A673 (cell line): ENCODE measurements at regions not wholly inside any gene's neighbourhood (a gene's known extent, or its start where the extent isn't known, plus 50 kb on each side); places are given as distances from the start of the nearest gene placed in this dataset.

ENCODE experiments used
- BruUV-seq: library from RNA; stranded (reverse); fragments of 400-500 nt; replicated peaks from 2 replicates; lab custom pipeline; 2021; lab: Mats Ljungman, UMichigan
- CTCF ChIA-PET: fragments of 300-600 bp; sonication (Branson Sonifier 250); formaldehyde crosslinking; loops from one replicate; lab custom pipeline; 2022; ENCODE audit warnings: antibody characterized with exemption; lab: Charles Lee
- POLR2A ChIA-PET: fragments of 300-600 bp; sonication (Branson Sonifier 250); formaldehyde crosslinking; loops from one replicate; lab custom pipeline; 2022; ENCODE audit warnings: antibody characterized with exemption; ENCODE audit not compliant: low non-redundant PET; lab: Charles Lee
- DNase-seq: peaks from one replicate; pipeline ENCODE4 v3.0.0-alpha.2; 2015; ENCODE audit warnings: low spot score
- H3K27ac ChIP-seq: fragments of 200-600 bp; sonication (generic); 2 replicates; pipeline ENCODE4 v1.5.1; 2016; ENCODE audit warnings: mixed run types, low read depth, mild to moderate bottlenecking, mixed read lengths, antibody characterized with exemption, low read length; ENCODE audit not compliant: poor library complexity, severe bottlenecking
- H3K27me3 ChIP-seq: fragments of 200-600 bp; sonication (generic); replicated peaks from 2 replicates; pipeline ENCODE4 v1.6.1; 2017; ENCODE audit warnings: mixed run types, low read depth, mild to moderate bottlenecking, mixed read lengths, antibody characterized with exemption, low read length; ENCODE audit not compliant: insufficient read depth, poor library complexity
- H3K36me3 ChIP-seq: fragments of 200-600 bp; sonication (generic); 2 replicates; pipeline ENCODE4 v1.6.1; 2016; ENCODE audit warnings: mixed run types, mild to moderate bottlenecking, mixed read lengths, antibody characterized with exemption, low read length; ENCODE audit not compliant: insufficient read depth, poor library complexity, severe bottlenecking
- H3K4me1 ChIP-seq: fragments of 200-600 bp; sonication (generic); 2 replicates; pipeline ENCODE4 v1.6.1; 2017; ENCODE audit warnings: mixed run types, mild to moderate bottlenecking, mixed read lengths, antibody characterized with exemption, low read length; ENCODE audit not compliant: insufficient read depth, poor library complexity, severe bottlenecking
- H3K4me3 ChIP-seq: fragments of 200-600 bp; sonication (generic); 2 replicates; pipeline ENCODE4 v1.5.1; 2016; ENCODE audit warnings: low read depth, mixed run types, mild to moderate bottlenecking, mixed read lengths, low read length; ENCODE audit not compliant: poor library complexity, severe bottlenecking
- H3K9me3 ChIP-seq: fragments of 200-600 bp; sonication (generic); 2 replicates; pipeline ENCODE4 v1.6.1; 2016; ENCODE audit warnings: mixed run types, low read depth, mild to moderate bottlenecking, mixed read lengths, antibody characterized with exemption, low read length; ENCODE audit not compliant: poor library complexity, severe bottlenecking
- CTCF ChIP-seq: fragments of 300-800, 200-600 bp; sonication (generic); conservative IDR thresholded peaks from 2 replicates; pipeline ENCODE4 v1.5.1; 2017; ENCODE audit warnings: low read depth, mild to moderate bottlenecking, antibody characterized with exemption, low read length, moderate library complexity, mixed read lengths
- EZH2 ChIP-seq: fragments of 200-600 bp; sonication (generic); IDR thresholded peaks from 2 replicates; pipeline ENCODE4 v1.6.1; 2017; ENCODE audit warnings: borderline replicate concordance, low read depth, mild to moderate bottlenecking, mixed read lengths, antibody characterized with exemption, low read length; ENCODE audit not compliant: poor library complexity, severe bottlenecking
- intact Hi-C: fragments of 100-400 bp; cut with micrococcal nuclease; formaldehyde crosslinking; loops from one replicate; pipeline ENCODE4 v1.10.0; 2022; ENCODE audit not compliant: unreplicated experiment

DNA sequence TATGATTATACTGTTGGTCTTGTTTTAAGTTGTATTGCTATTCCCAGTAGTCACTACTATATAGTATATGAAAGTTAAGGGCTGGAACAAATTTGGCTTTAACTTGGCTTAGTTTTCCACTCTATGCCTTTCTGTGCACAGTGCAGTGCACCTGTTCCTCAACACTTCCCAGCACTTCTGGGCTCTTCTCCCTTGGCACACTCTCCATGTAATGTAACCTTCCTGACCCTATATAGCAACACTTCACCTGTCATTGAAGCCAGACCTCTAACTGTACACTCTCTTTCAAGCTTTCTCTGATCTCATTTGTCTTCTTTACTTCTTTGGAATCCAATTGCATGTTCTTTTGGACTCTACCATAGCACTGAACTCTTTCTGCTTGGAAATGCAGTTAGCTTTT lies 83.9 kb upstream of the SMIM30 start:
- no peaks in the 10 kb centered on the region for H3K9me3 ChIP-seq
- no peaks in the 10 kb centered on the region for H3K4me1 ChIP-seq
- DNase-seq, result no peak
- ChIA-PET CTCF (no interaction called here), POLR2A (no interaction called here)
- H3K36me3 ChIP-seq, result no peaks in the 10 kb centered on the region
- no peaks in the 10 kb centered on the region for H3K27me3 ChIP-seq
- TF ChIP-seq CTCF, result no peak
- no peak for TF ChIP-seq EZH2
- BruUV-seq, result no TSS peak
- no peak overlapping the region for H3K4me3 ChIP-seq
- intact Hi-C loops, result no loop called here
- H3K27ac ChIP-seq, result no peak overlapping the region

DNA sequence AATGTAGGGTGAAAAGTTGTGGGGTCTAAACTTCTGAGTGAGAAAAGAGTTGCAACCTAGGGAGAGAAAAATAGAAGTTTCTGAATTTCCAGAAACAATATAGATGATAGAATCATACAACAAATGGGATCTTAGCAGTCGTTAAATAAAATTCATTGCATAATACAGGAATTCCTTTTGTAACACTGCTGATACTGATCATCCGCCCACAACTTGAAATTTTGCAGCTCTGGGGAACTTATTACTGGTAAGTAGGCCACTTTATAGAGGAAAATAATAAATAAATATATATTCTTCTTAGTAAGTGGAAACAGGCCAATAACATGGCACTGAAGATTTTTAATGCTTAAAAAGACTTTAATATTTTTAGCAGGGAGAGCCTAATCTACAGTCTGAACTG lies 81.9 kb upstream of the SMIM30 start:
- no TSS peak for BruUV-seq
- H3K36me3 ChIP-seq, result no peaks in the 10 kb centered on the region
- H3K4me3 ChIP-seq, result no peak overlapping the region
- DNase-seq, result no peak
- ChIA-PET CTCF (no interaction called here), POLR2A (no interaction called here)
- H3K27me3 ChIP-seq, result no peaks in the 10 kb centered on the region
- H3K9me3 ChIP-seq, result no peaks in the 10 kb centered on the region
- no peak for TF ChIP-seq CTCF
- no peak for TF ChIP-seq EZH2
- H3K27ac ChIP-seq, result no peak overlapping the region
- intact Hi-C loops, result no loop called here
- no peaks in the 10 kb centered on the region for H3K4me1 ChIP-seq

- TF ChIP-seq CTCF (no peak), EZH2 (no peak)
- H3K4me1 ChIP-seq, result no peaks in the 10 kb centered on the region
- no peaks in the 10 kb centered on the region for H3K27me3 ChIP-seq
- no peak for DNase-seq
- intact Hi-C loops, result no loop called here
- H3K27ac ChIP-seq, result no peak overlapping the region
- no TSS peak for BruUV-seq
- no peak overlapping the region for H3K4me3 ChIP-seq
- H3K9me3 ChIP-seq, result no peaks in the 10 kb centered on the region
- ChIA-PET POLR2A (no interaction called here), CTCF (no interaction called here)
- no peaks in the 10 kb centered on the region for H3K36me3 ChIP-seq
Measured at GRCh38 chr7:113199841-113200240, 81.5 kb upstream of the SMIM30 start.
